Transverse colon (tissue), 4 donors: ENCODE measurements at regions not wholly inside any gene's neighbourhood (a gene's known extent, or its start where the extent isn't known, plus 50 kb on each side); places are given as distances from the start of the nearest gene placed in this dataset.

ENCODE experiments used
- DNase-seq: peaks from one replicate; pipeline ENCODE4 v3.0.0-alpha.2; 2019
- H3K27ac ChIP-seq, 4 donors: fragments of 200-600 bp; sonication (generic); 2 replicates each; pipeline ENCODE4 v1.5.1; 2016 to 2018; ENCODE audit warnings: inconsistent platforms in 4 of 4
- H3K27me3 ChIP-seq: fragments of 200-600 bp; sonication (generic); 2 replicates; pipeline ENCODE4 v1.5.1; 2017; ENCODE audit warnings: inconsistent platforms
- H3K36me3 ChIP-seq, 4 donors: fragments of 200-600 bp; sonication (generic); 2 replicates each; pipeline ENCODE4 v1.5.1; 2017 to 2019; ENCODE audit warnings: inconsistent platforms in 4 of 4
- H3K4me1 ChIP-seq, 4 donors: fragments of 200-600 bp; sonication (generic); 2 replicates each; pipeline ENCODE4 v1.5.1; 2017 to 2020; ENCODE audit warnings: inconsistent platforms in 4 of 4
- H3K4me3 ChIP-seq, 4 donors: fragments of 200-600 bp; sonication (generic); 1 replicate in 1 of 4; 2 replicates in 3 of 4; pipeline versions ENCODE4 v1.5.1 to v1.6.1; 2017 to 2019; ENCODE audit warnings: inconsistent platforms in 4 of 4
- H3K9me3 ChIP-seq, 2 donors: fragments of 200-600 bp; sonication (generic); 2 replicates each; pipeline ENCODE4 v1.5.1; 2017 to 2019; ENCODE audit warnings: inconsistent platforms in 2 of 2
- EP300 ChIP-seq: sonication (generic); formaldehyde crosslinking; IDR thresholded peaks from one replicate; pipeline ENCODE4 v1.6.1; 2017; ENCODE audit warnings: antibody characterized with exemption, low read depth
- POLR2A ChIP-seq: fragments of 450-650 bp; IDR thresholded peaks from one replicate; pipeline ENCODE4 v1.6.1; 2016; ENCODE audit warnings: antibody characterized with exemption, mild to moderate bottlenecking, moderate library complexity
- POLR2AphosphoS5 ChIP-seq, 3 donors: sonication (generic); formaldehyde crosslinking; IDR thresholded peaks; one replicate each; pipeline ENCODE4 v1.6.1; 2016; ENCODE audit warnings: antibody characterized with exemption in 3 of 3
- WGBS, 2 donors: methylation state at CpG; one replicate each; pipeline ENCODE4 v1.1.5; 2018; ENCODE audit warnings: low coverage in 1 of 2; 5-methylcytosine and 5-hydroxymethylcytosine counted together
- in situ Hi-C, 4 donors: fragments of 200-750 bp; cut with MboI; loops; one replicate each; pipeline versions ENCODE4 v1.15.0 to v1.15.1; 2017; ENCODE audit warnings: low sequenced_read_pairs in 3 of 4, low pct_ligation_motif_present in 1 of 4, low pct_unique_long_range_greater_than_20kb in 1 of 4
- intact Hi-C: fragments of 100-400 bp; cut with DNase I; formaldehyde crosslinking; loops from one replicate; pipeline ENCODE4 v1.15.1; 2023; ENCODE audit warnings: low total_unique reads
- TF ChIP-seq, protein P1 (sequence below), 5 experiments: fragments of 200-600 bp in 3 of 5; fragments of 450-650 bp in 2 of 5; sonication (generic) in 3 of 5; IDR thresholded peaks; 1 replicate in 2 of 5; 2 replicates in 3 of 5; pipeline ENCODE4 v1.5.1; 2016 to 2017; ENCODE audit warnings: antibody characterized with exemption in 5 of 5, inconsistent platforms in 3 of 5, mild to moderate bottlenecking in 2 of 5, moderate library complexity in 1 of 5

DNA sequence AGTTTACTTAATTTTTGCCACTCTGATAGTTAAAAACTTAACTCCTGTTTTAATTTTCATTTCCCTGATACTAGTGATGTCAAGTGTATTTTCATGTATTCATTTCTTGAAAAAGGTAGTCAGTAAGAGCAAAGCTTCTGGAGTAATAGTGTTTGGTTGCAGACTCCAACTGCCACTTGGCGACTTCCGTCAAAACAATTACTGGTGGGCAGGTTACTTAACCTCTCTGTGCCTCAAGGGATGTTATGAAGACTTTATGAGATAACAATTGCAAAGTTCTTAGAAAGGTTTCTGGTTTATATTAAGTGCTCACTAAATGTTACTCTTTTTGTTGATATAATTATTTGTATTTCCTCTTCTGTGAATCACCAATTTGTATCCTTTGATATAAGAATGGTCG is 129.7 kb downstream of the NFKBIZ start:
- DNase-seq: no peak
- no peaks in the 10 kb centered on the region for H3K27me3 ChIP-seq
- TF ChIP-seq EP300: no peak
- TF ChIP-seq POLR2A: no peak
- no peak for TF ChIP-seq POLR2AphosphoS5 (IDR thresholded peaks at IDR 0.05)
- TF ChIP-seq, protein P1, sequence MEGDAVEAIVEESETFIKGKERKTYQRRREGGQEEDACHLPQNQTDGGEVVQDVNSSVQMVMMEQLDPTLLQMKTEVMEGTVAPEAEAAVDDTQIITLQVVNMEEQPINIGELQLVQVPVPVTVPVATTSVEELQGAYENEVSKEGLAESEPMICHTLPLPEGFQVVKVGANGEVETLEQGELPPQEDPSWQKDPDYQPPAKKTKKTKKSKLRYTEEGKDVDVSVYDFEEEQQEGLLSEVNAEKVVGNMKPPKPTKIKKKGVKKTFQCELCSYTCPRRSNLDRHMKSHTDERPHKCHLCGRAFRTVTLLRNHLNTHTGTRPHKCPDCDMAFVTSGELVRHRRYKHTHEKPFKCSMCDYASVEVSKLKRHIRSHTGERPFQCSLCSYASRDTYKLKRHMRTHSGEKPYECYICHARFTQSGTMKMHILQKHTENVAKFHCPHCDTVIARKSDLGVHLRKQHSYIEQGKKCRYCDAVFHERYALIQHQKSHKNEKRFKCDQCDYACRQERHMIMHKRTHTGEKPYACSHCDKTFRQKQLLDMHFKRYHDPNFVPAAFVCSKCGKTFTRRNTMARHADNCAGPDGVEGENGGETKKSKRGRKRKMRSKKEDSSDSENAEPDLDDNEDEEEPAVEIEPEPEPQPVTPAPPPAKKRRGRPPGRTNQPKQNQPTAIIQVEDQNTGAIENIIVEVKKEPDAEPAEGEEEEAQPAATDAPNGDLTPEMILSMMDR (IDR thresholded peaks at IDR 0.05): no peak
- 88 to 91% methylated on average over 3 of the region's 3 CpGs for WGBS, 2 donors
- H3K36me3 ChIP-seq: no peaks in the 10 kb centered on the region
- no peaks in the 10 kb centered on the region for H3K9me3 ChIP-seq
- H3K4me3 ChIP-seq: no peak overlapping the region
- in situ Hi-C loops (no loop called here), intact Hi-C loops (no loop called here)
- no peaks in the 10 kb centered on the region for H3K4me1 ChIP-seq
- H3K27ac ChIP-seq: no peak overlapping the region

DNA sequence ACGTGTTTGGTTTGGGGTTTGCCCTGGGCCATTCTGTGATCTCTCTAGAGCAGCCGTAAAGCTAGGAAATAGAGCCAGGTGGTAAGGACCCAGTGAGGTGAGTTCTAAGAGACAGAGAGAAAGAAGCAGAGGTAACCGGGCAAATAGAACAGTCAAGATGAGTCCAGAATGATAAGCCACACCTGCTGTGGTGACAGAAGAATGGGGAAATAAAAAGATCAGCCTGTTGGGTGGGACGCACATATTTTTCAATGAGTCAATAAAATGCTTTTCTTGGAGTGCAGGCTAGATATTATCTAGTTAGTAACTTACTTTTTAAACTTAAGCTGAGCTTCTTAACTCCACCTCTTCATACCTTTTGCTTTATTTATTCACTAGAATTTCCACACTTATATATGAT is 135.0 kb downstream of the NFKBIZ start:
- Histone ChIP-seq H3K9me3 (no peaks in the 10 kb centered on the region), H3K27me3 (no peaks in the 10 kb centered on the region), H3K4me3 (no peak overlapping the region), H3K36me3 (no peaks in the 10 kb centered on the region), H3K4me1 (peaks cover 0 to 9% (median 0%) of the 10 kb centered on the region in 4 donors), H3K27ac (no peak overlapping the region)
- DNase-seq: no peak
- intact Hi-C loops (no loop called here), in situ Hi-C loops (no loop called here)
- WGBS, 2 donors: 34 to 55% methylated on average over 2 to 4 of the region's 4 CpGs
- TF ChIP-seq POLR2AphosphoS5 (IDR thresholded peaks at IDR 0.05) (no peak), POLR2A (no peak), EP300 (no peak)
- TF ChIP-seq, protein P1 (IDR thresholded peaks at IDR 0.05): no peak

DNA sequence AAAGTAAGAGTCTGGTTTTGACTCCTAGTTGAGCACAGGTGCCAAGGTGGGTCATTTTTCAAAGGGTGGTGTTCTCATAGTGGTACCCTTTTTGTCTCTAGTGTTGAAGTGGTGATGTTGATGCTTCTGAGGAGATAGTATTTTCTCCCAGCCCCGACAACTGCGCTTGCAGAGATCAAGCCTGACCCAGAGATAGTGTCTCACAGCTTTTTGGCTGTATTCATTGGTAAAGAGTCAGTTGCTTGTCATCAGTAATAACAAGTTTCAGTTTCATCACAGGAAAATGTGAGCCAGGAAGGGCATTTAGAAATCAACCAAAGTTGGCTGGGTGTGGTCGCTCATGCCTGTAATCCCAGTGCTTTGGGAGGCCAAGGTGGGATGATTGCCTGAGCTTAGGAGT is 139.3 kb downstream of the NFKBIZ start:
- TF ChIP-seq, protein P1 (IDR thresholded peaks at IDR 0.05): no peak
- no peak for TF ChIP-seq POLR2AphosphoS5 (IDR thresholded peaks at IDR 0.05)
- TF ChIP-seq POLR2A: no peak
- no peak for TF ChIP-seq EP300
- H3K4me3 ChIP-seq: no peak overlapping the region
- no peaks in the 10 kb centered on the region for H3K9me3 ChIP-seq
- 66 to 100% methylated on average over 2 to 3 of the region's 3 CpGs for WGBS, 2 donors
- intact Hi-C loops (no loop called here), in situ Hi-C loops (no loop called here)
- H3K36me3 ChIP-seq: no peaks in the 10 kb centered on the region
- no peak overlapping the region for H3K27ac ChIP-seq
- H3K27me3 ChIP-seq: no peaks in the 10 kb centered on the region
- no peak for DNase-seq
- peaks cover 0 to 9% (median 0%) of the 10 kb centered on the region in 4 donors for H3K4me1 ChIP-seq

DNA sequence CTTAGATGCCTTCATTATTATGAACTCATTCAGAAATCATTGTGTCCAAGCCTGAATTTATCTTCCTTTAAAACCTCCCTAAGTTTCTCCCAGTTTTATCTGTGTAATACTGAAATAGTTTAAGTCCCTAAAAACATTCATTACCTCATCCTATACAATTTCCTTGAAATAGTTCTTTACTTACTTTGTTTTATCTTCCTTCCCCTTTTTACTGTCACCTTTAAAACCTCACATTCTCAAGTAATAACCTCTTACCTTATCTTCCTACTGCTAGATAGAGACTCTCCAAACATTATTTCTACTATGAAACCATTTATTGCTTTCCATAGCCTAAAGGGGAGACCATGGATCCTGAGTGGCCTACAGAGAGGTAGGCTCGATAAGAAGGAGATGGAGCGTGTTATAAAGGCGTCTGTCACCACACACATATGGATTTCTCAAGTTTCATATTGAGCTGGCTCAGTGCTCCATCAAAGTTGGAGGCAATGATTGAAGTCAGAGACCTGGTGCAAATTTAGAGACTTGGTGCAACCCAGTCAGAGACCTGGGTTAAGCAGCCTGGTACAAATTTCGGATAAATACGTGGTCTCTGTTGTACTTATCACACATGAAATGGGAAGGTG is 140.4 kb downstream of the NFKBIZ start:
- intact Hi-C loops (no loop called here), in situ Hi-C loops (no loop called here)
- Histone ChIP-seq H3K4me3 (no peak overlapping the region), H3K27ac (no peak overlapping the region), H3K36me3 (no peaks in the 10 kb centered on the region), H3K9me3 (no peaks in the 10 kb centered on the region), H3K27me3 (no peaks in the 10 kb centered on the region), H3K4me1 (peaks cover 0 to 6% (median 0%) of the 10 kb centered on the region in 4 donors)
- TF ChIP-seq POLR2A (no peak), EP300 (no peak), POLR2AphosphoS5 (IDR thresholded peaks at IDR 0.05) (no peak)
- TF ChIP-seq, protein P1 (IDR thresholded peaks at IDR 0.05): no peak
- no peak for DNase-seq
- WGBS, 2 donors: 81 to 93% methylated on average over 3 to 5 of the region's 5 CpGs
